ENCODE measurements at regions not wholly inside any gene's neighbourhood (a gene's known extent, or its start where the extent isn't known, plus 50 kb on each side); places are given as distances from the start of the nearest gene placed in this dataset.

DNA sequence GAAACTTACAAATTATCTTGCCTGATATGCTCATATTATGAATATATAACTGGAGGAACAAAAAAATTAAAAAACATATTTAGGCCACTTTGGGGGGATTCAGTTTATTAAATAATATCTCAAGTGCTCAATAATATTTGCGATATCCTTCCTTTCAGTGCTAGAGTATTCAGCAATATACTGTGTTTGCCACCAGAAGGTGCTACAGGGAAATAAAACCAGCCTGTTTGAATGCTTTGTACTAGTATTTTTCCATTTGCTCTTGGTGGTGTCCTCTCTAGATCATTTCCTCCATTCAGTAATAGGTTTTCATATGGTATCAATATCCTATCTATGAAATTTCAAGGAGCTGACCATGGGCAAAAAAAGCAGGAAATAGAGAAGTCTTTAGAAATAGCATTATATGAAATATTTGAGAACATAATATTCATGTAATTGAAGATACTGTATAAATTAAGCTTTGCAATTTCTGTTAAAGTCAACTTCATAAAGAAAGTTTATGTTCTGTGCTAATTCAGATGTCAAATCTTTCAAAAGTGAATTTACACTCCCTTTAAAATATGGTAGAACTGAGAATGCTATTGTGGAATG lies 106.2 kb upstream of the NAV3 start:
- TF ChIP-seq, protein P1, sequence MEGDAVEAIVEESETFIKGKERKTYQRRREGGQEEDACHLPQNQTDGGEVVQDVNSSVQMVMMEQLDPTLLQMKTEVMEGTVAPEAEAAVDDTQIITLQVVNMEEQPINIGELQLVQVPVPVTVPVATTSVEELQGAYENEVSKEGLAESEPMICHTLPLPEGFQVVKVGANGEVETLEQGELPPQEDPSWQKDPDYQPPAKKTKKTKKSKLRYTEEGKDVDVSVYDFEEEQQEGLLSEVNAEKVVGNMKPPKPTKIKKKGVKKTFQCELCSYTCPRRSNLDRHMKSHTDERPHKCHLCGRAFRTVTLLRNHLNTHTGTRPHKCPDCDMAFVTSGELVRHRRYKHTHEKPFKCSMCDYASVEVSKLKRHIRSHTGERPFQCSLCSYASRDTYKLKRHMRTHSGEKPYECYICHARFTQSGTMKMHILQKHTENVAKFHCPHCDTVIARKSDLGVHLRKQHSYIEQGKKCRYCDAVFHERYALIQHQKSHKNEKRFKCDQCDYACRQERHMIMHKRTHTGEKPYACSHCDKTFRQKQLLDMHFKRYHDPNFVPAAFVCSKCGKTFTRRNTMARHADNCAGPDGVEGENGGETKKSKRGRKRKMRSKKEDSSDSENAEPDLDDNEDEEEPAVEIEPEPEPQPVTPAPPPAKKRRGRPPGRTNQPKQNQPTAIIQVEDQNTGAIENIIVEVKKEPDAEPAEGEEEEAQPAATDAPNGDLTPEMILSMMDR (IDR thresholded peaks at IDR 0.05) = peak; percentile 81
- no peak for TF ChIP-seq EZH2phosphoT487 (IDR thresholded peaks at IDR 0.05)
- no peak for TF ChIP-seq EZH2 (IDR thresholded peaks at IDR 0.05)

Data from neural progenitor cell (in vitro differentiated cells).